BJ (cell line): ENCODE measurements at regions not wholly inside any gene's neighbourhood (a gene's known extent, or its start where the extent isn't known, plus 50 kb on each side); places are given as distances from the start of the nearest gene placed in this dataset.

Experiments
- CTCF ChIA-PET: fragments of 350-600 bp; formaldehyde crosslinking; extraction: SDS; loops from one replicate; lab custom pipeline; 2021; ENCODE audit warnings: antibody characterized with exemption, inconsistent platforms; lab: Yijun Ruan, JAX
- POLR2A ChIA-PET: fragments of 300-600 bp; sonication (Branson Sonifier 250); formaldehyde crosslinking; extraction: SDS; loops from one replicate; lab custom pipeline; 2021; ENCODE audit warnings: antibody characterized with exemption; lab: Charles Lee
- DNase-seq: peaks from one replicate; pipeline ENCODE4 v3.0.0-alpha.2; 2011; ENCODE audit warnings: low read depth
- H3K27me3 ChIP-seq: 2 replicates; pipeline ENCODE4 v1.6.0; 2011; ENCODE audit warnings: low read length; ENCODE audit not compliant: control insufficient read depth, insufficient read depth
- H3K36me3 ChIP-seq: 2 replicates; pipeline ENCODE4 v1.5.1; 2011; ENCODE audit warnings: low read length; ENCODE audit not compliant: control insufficient read depth, insufficient read depth
- H3K4me3 ChIP-seq: 2 replicates; pipeline ENCODE4 v1.5.1; 2011; ENCODE audit warnings: low read depth, mild to moderate bottlenecking, control low read depth, low read length
- TF ChIP-seq, protein P1 (sequence below): IDR thresholded peaks from 2 replicates; pipeline ENCODE4 v1.5.1; 2011; ENCODE audit warnings: low read depth, mild to moderate bottlenecking, control low read depth, inconsistent platforms, low read length, moderate library complexity; ENCODE audit not compliant: insufficient read depth

DNA sequence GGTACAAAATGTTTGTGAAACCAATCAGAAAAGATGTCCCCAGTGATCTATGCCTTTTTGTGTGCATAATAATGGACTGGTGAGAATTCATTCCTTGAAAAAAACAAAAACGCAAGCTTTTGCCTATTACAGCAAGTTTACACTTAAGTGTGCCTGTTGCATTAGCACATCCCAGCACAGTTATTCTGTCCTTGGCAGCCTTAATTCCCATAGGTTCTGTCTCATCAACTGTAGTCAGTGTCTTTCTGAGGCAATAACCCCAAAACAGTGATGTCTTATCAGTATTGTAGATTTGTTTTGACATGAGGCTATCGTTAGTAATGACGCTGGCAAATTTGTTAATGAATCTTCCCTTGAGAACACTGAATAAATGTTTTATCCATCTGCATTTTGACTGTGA, 109.9 kb upstream of the KCTD3 start:
- ChIA-PET POLR2A (no interaction called here), CTCF (no interaction called here)
- DNase-seq = no peak

DNA sequence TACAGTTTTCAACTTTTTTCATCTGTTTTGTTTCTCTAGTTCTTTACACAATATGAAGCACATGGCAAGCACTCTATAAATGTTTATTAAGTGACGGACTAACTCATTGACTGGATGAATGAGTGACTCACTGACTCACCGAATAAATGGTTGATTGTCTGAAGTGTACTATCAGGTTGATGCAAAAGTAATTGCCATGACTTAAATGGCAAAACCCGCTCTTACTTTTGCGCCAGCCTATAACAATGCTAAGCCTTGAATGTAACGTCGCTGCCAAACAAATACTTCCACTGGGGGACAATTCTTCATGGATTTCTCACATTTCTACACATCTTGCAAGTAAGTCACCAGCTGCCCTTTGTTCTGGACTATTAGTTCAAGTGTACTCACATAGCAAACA, 109.0 kb upstream of the KCTD3 start:
- Histone ChIP-seq H3K36me3 (no peaks in the 10 kb centered on the region), H3K27me3 (peaks cover 2% of the 10 kb centered on the region; the same call in 1 of the 2 replicates), H3K4me3 (no peak overlapping the region)
- no peak for DNase-seq
- ChIA-PET POLR2A (no interaction called here), CTCF (interaction anchor here (1.5 kb wide), 2 partner anchors 11 to 18 kb away, joined by 4 read pairs; no protein-coding TSS in a partner anchor)
- TF ChIP-seq, protein P1, sequence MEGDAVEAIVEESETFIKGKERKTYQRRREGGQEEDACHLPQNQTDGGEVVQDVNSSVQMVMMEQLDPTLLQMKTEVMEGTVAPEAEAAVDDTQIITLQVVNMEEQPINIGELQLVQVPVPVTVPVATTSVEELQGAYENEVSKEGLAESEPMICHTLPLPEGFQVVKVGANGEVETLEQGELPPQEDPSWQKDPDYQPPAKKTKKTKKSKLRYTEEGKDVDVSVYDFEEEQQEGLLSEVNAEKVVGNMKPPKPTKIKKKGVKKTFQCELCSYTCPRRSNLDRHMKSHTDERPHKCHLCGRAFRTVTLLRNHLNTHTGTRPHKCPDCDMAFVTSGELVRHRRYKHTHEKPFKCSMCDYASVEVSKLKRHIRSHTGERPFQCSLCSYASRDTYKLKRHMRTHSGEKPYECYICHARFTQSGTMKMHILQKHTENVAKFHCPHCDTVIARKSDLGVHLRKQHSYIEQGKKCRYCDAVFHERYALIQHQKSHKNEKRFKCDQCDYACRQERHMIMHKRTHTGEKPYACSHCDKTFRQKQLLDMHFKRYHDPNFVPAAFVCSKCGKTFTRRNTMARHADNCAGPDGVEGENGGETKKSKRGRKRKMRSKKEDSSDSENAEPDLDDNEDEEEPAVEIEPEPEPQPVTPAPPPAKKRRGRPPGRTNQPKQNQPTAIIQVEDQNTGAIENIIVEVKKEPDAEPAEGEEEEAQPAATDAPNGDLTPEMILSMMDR = no peak

More for the DNA sequence above, 109.9 kb upstream of the KCTD3 start:
- Histone ChIP-seq H3K27me3 (peaks cover 2% of the 10 kb centered on the region; the same call in 1 of the 2 replicates), H3K4me3 (no peak overlapping the region), H3K36me3 (no peaks in the 10 kb centered on the region)
- TF ChIP-seq, protein P1 = no peak

DNA sequence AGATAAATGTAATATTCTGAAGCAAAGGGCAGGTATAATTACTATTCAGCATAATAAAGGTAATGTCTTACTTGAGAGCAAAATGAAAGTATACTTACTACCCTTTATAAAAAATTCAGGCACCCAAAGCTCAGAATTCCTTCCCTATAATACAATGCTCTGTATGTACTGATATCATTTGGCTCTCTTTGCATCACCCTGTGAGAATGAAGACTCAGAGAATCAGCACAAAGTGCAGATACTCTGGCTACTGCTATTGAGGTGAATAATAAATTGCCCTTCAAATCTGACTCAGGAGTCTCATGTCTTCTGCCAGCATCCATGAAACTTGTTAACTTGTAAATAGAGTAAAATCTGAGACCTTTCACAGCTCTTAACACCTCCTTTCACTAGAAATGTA, 108.5 kb upstream of the KCTD3 start:
- TF ChIP-seq, protein P1 = no peak
- Histone ChIP-seq H3K36me3 (no peaks in the 10 kb centered on the region), H3K4me3 (no peak overlapping the region), H3K27me3 (peaks cover 2% of the 10 kb centered on the region; the same call in 1 of the 2 replicates)
- ChIA-PET CTCF (interaction anchor here (1.5 kb wide), 2 partner anchors 11 to 17 kb away, joined by 4 read pairs; no protein-coding TSS in a partner anchor), POLR2A (no interaction called here)
- DNase-seq = no peak

DNA sequence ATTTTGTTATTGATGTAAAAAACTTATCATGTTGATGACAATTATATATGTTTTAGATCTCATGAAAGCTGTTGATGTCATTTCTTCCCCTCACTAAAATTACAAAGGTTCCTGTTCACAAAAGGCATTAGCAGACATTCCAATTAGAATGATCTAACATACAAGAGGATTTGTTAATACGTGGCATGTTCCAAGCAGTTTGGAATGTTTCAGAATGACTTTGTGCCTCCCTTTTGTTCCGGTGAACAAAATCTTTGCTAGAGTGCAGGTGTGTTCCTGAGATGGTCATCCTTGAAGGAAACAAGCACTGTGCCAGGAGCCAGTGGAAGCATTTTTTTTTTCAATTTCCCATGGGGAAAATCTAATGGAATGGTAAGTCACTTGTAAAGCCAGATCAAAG, 108.0 kb upstream of the KCTD3 start:
- TF ChIP-seq, protein P1 = no peak
- H3K27me3 ChIP-seq = no peaks in the 10 kb centered on the region
- CTCF ChIA-PET = interaction anchor here (0.5 to 1.5 kb wide), 3 partner anchors 12 to 1429 kb away, joined by 4 read pairs; no protein-coding TSS in a partner anchor
- no peak for DNase-seq
- POLR2A ChIA-PET = no interaction called here
- H3K36me3 ChIP-seq = no peaks in the 10 kb centered on the region
- no peak overlapping the region for H3K4me3 ChIP-seq

DNA sequence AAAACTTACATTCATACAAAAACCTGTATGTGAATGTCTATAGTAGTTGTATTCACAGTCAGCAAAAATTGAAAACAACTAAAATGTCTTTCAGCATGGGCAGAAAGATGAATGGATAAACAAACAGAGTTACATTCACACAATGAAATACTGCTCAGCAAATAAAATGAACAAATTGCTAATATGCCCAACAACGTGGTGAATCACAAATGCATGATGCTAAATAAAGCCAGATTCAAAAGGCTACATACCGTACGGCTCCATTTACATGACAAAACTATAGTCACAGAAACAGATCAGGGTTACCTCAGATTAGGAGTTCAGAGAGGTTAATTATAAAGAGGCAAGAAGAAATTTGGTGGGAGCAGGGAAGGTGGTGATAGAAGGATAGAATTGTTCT, 100.7 kb upstream of the KCTD3 start:
- ChIA-PET POLR2A (no interaction called here), CTCF (no interaction called here)
- Histone ChIP-seq H3K36me3 (no peaks in the 10 kb centered on the region), H3K27me3 (no peaks in the 10 kb centered on the region), H3K4me3 (no peak overlapping the region)
- TF ChIP-seq, protein P1 = no peak
- DNase-seq = no peak
